GM12891 (cell line): ENCODE measurements at regions not wholly inside any gene's neighbourhood (a gene's known extent, or its start where the extent isn't known, plus 50 kb on each side); places are given as distances from the start of the nearest gene placed in this dataset.

Experiments used
- DNase-seq: peaks from one replicate; pipeline ENCODE4 v3.0.0; 2011; ENCODE audit warnings: low spot score; ENCODE audit not compliant: insufficient read length
- FAIRE-seq: peaks from 2 replicates; lab custom pipeline; 2011; peaks lifted over from hg19 to GRCh38; lab: Jason Lieb, UNC
- PAX5 ChIP-seq: IDR thresholded peaks from 2 replicates; pipeline ENCODE4 v1.6.1; 2011; ENCODE audit warnings: low read length, moderate library complexity, mild to moderate bottlenecking; ENCODE audit not compliant: insufficient read depth, severe bottlenecking
- POLR2A ChIP-seq: IDR thresholded peaks from 2 replicates; pipeline ENCODE4 v1.6.1; 2011; ENCODE audit warnings: low read depth, low read length, control low read depth
- POLR2AphosphoS5 ChIP-seq: IDR thresholded peaks from 2 replicates; pipeline ENCODE4 v1.6.1; 2011; ENCODE audit warnings: low read depth, low read length, control low read depth
- POU2F2 ChIP-seq: IDR thresholded peaks from 2 replicates; pipeline ENCODE4 v1.6.1; 2011; ENCODE audit warnings: low read depth, mild to moderate bottlenecking, control low read depth, low read length, moderate library complexity
- SPI1 ChIP-seq: IDR thresholded peaks from 2 replicates; pipeline ENCODE4 v1.6.1; 2011; ENCODE audit warnings: low read depth, low read length, control low read depth
- TAF1 ChIP-seq: IDR thresholded peaks from 2 replicates; pipeline ENCODE4 v1.6.1; 2011; ENCODE audit warnings: low read depth, low read length, control low read depth

- TF ChIP-seq POU2F2 (no peak), POLR2A (no peak)
- no peak for DNase-seq
- no peak for FAIRE-seq
These were observed 223.7 kb upstream of the GRAMD2B start for GRCh38 chr5:126199467-126199866.

DNA sequence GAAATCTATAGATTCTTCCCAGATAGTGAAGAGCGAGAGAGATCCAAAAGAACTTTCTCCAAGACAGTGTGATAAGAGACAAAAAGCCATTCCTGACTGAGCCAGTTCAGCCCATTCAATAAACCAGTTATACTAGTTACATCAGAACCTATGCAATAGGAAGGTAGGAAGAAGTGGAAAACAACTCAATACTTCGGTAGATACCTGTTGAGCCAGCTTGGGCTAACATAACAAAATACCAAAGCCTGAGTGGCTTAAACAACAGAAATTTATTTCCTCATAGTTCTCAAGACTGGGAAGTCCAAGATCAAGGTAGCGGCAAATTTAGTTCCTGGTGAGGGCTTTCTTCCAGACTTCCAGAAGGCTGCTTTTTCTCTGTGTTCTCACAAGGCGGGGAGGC lies 214.5 kb upstream of the GRAMD2B start:
- FAIRE-seq (no peak), DNase-seq (no peak)
- no peak for TF ChIP-seq PAX5
- TF ChIP-seq SPI1 = no peak
- TF ChIP-seq POLR2A = no peak
- TF ChIP-seq POLR2AphosphoS5 = no peak
- no peak for TF ChIP-seq TAF1
- no peak for TF ChIP-seq POU2F2

DNA sequence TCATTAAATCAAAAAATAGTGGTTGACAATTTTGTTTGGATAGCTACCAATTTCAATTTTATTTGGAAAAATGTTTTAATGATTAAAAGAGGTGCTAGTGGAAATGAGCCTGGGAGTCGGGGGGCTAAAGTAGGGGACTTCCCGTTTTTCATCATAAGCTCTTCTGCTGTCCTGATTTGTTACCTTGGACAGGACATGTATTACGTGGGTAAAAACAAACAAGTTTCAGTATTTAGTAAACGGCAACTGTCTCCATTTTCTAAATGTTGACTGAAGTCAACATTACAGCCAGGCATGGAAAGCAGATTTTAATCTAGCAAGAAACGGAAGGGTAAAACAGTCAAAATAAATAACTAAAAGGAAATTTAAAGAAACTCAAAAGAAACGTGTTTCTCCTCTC lies 212.3 kb upstream of the GRAMD2B start:
- DNase-seq = no peak
- TF ChIP-seq PAX5 (no peak), POU2F2 (no peak), TAF1 (no peak), POLR2AphosphoS5 (no peak), POLR2A (no peak), SPI1 (no peak)
- FAIRE-seq = no peak

DNA sequence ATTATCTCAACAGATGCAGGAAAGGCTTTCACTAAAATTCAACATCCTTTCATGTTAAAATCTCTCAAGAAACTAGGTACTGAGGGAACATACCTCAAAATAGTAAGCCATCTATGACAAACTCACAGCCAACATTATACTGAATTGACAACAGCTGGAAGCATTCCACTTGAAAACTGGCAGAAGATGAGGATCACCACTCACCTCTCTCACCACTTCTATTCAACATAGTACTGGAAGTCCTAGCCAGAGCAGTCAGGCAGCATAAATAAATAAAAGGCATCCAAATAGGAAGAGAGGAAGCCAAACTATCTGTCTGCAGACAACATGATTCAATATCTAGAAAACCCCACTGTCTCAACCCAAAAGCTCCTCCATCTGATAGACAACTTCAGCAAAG lies 203.6 kb upstream of the GRAMD2B start:
- no peak for DNase-seq
- TF ChIP-seq SPI1 (no peak), PAX5 (no peak), TAF1 (no peak), POLR2A (no peak), POLR2AphosphoS5 (no peak)
- no peak for FAIRE-seq

- no peak for TF ChIP-seq SPI1
- DNase-seq (no peak), FAIRE-seq (no peak)
These were observed 202.5 kb upstream of the GRAMD2B start for GRCh38 chr5:126220725-126221124.

DNA sequence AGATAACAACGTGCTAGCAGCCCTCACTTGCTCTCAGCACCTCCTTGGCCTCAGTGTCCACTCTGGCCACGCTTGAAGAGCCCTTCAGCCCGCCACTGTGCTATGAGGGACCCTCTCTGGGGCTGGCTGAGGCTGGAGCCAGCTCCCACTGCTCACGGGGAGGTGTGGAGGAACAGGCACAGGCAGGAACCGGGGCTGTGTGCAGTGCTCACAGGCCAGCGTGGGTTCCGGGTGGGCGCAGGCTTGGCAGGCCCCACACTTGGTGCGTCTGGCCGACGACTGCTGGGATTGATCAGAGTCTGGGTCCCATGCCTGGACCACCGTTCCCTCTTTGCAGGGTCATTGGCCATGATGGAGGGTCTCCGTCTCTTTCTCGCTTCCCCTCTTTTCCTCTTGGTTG lies 194.3 kb upstream of the GRAMD2B start:
- FAIRE-seq = no peak
- no peak for DNase-seq
- no peak for TF ChIP-seq TAF1
- no peak for TF ChIP-seq PAX5
- TF ChIP-seq POLR2AphosphoS5 = no peak
- TF ChIP-seq POLR2A = no peak
- TF ChIP-seq POU2F2 = no peak
- TF ChIP-seq SPI1 = no peak

DNA sequence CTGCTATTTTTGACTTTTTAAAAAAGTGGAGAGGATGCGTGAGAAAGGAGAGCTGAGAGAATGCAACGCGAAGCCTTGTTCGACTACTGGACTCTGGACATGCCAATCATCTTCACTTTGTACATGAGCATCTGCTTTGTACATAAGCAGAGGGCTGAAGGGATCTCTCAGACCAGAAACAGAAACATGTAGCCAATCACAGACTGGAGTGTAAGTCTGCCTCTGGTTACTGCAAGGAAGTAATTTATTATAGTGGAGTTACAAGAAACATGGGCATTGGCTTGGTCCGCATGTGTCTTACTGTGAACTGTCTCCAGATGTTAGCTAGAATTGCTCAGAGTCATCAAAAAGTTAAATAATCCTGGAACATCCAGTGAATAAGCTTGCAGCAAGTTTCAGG lies 190.0 kb upstream of the GRAMD2B start:
- no peak for DNase-seq
- no peak for TF ChIP-seq TAF1
- no peak for TF ChIP-seq POLR2AphosphoS5
- no peak for TF ChIP-seq PAX5
- TF ChIP-seq POU2F2 = no peak
- no peak for TF ChIP-seq SPI1
- no peak for TF ChIP-seq POLR2A
- FAIRE-seq = no peak

DNA sequence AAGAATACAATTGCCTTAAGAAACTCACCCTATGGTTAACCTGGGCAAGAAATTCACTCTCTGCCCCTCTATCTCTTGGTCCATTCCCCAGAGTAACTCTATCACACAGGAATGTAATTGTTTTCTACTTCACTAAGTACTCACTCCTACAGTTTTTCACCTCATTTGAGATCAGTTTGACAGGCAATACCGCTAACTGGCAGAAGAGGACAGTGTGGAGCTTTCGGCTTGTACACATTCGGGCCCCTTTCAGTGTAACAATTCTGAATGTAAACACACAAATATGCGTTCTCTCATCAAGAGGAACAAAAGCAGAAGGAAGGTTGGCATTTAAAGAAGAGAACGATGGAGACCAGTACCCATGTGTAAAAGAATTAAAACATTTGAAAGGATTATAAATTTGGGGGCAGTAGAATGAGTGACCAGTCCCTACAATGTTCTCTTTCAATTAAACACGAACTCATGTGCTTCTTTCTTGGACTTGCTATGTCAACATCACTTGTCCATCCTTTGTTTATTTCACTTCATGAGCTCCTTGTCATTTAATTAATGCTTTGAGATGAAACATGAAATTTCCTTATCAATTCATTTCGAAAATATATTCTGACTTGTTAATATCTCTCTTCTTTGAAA lies 188.5 kb upstream of the GRAMD2B start:
- DNase-seq (no peak), FAIRE-seq (peak; percentile 41)
- TF ChIP-seq POU2F2 (no peak), PAX5 (no peak), TAF1 (no peak), SPI1 (no peak), POLR2AphosphoS5 (no peak), POLR2A (no peak)

DNA sequence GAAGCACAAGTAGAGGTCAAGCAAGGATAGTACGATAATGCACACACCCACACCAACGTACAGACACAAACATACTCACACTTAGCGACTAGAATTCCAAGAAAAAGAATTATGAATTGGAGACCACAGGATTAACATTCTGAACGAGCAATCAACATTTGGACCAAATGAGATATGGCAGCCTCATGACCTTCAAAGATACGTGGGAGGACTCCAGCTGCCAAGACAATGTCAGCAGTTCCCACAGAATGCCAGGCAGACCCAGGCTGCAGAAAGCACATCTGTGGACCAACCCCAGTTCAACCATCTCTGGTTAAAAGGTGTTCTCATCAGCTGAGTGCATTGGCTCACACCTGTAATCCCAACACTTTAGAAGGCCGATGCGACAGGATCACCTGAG lies 187.6 kb upstream of the GRAMD2B start:
- FAIRE-seq = no peak
- no peak for TF ChIP-seq POLR2A
- no peak for TF ChIP-seq SPI1
- no peak for TF ChIP-seq PAX5
- no peak for TF ChIP-seq POU2F2
- TF ChIP-seq TAF1 = no peak
- TF ChIP-seq POLR2AphosphoS5 = no peak
- no peak for DNase-seq

- FAIRE-seq = no peak
- no peak for TF ChIP-seq SPI1
- no peak for TF ChIP-seq PAX5
- no peak for TF ChIP-seq TAF1
- TF ChIP-seq POU2F2 = no peak
- TF ChIP-seq POLR2A = no peak
- no peak for TF ChIP-seq POLR2AphosphoS5
These were observed 186.2 kb upstream of the GRAMD2B start for GRCh38 chr5:126236994-126237393.

More at GRCh38 chr5:126236994-126237393, 186.2 kb upstream of the GRAMD2B start:
- DNase-seq = no peak
